Tibial nerve (tissue), 4 donors: ENCODE measurements at regions not wholly inside any gene's neighbourhood (a gene's known extent, or its start where the extent isn't known, plus 50 kb on each side); places are given as distances from the start of the nearest gene placed in this dataset.

Experiments
- DNase-seq, 2 donors: peaks; one replicate each; pipeline ENCODE4 v3.0.0-alpha.2; 2019; ENCODE audit warnings: low spot score in 2 of 2
- H3K27ac ChIP-seq, 4 donors: fragments of 200-600 bp; sonication (generic) in 3 of 4; one replicate each; pipeline ENCODE4 v1.5.1; 2017 to 2019; ENCODE audit warnings: mild to moderate bottlenecking in 1 of 4
- H3K27me3 ChIP-seq, 2 donors: fragments of 200-600 bp; sonication (generic) in 1 of 2; one replicate each; pipeline versions ENCODE4 v1.5.1 to v1.6.0; 2017 to 2019
- H3K36me3 ChIP-seq, 3 donors: fragments of 200-600 bp; sonication (generic); one replicate each; pipeline ENCODE4 v1.5.1; 2018 to 2019
- H3K4me1 ChIP-seq, 4 donors: fragments of 200-600 bp; sonication (generic) in 3 of 4; one replicate each; pipeline ENCODE4 v1.5.1; 2017 to 2019
- H3K4me3 ChIP-seq, 4 donors: fragments of 200-600 bp; sonication (generic) in 3 of 4; one replicate each; pipeline ENCODE4 v1.5.1; 2017 to 2019; ENCODE audit warnings: mild to moderate bottlenecking in 1 of 4, moderate library complexity in 1 of 4
- H3K9me3 ChIP-seq, 4 donors: fragments of 200-600 bp; sonication (generic) in 3 of 4; one replicate each; pipeline ENCODE4 v1.5.1; 2017 to 2019
- EP300 ChIP-seq, 2 donors: sonication (generic); formaldehyde crosslinking; IDR thresholded peaks; one replicate each; pipeline ENCODE4 v1.6.1; 2017; ENCODE audit warnings: antibody characterized with exemption in 2 of 2, mild to moderate bottlenecking in 1 of 2
- POLR2A ChIP-seq, 2 donors: fragments of 450-650 bp; IDR thresholded peaks; one replicate each; pipeline ENCODE4 v1.6.1; 2017; ENCODE audit warnings: antibody characterized with exemption in 2 of 2, mild to moderate bottlenecking in 2 of 2, moderate library complexity in 2 of 2
- WGBS, 2 donors: methylation state at CpG; one replicate each; pipeline ENCODE4 v1.1.5; 2018; 5-methylcytosine and 5-hydroxymethylcytosine counted together
- TF ChIP-seq, protein P1 (sequence below), 5 experiments: fragments of 200-600 bp in 3 of 5; fragments of 450-650 bp in 2 of 5; sonication (generic) in 3 of 5; IDR thresholded peaks; one replicate each; pipeline ENCODE4 v1.5.1; 2016 to 2019; ENCODE audit warnings: antibody characterized with exemption in 5 of 5, mild to moderate bottlenecking in 3 of 5, moderate library complexity in 2 of 5

DNA sequence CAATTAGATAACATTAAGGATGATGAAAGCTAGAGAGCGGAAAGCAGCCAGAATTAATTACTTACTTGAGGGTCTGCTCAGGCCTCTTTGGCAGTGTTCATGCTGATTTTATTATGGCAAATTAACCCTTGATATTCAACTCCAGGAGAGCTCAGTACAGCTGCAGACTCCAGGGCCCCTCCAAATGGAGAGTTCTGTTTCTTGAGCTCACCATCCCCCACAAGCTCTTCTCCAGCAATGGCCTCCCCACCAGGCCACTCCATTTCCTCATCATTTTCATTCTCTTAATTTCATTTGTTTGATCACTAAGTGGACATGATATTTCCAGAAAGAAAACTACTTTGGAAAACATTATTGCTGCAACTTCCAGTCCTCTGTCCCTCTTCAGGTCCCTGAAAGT, 513.3 kb upstream of the NOX3 start:
- TF ChIP-seq POLR2A (IDR thresholded peaks at IDR 0.05) = no peak
- TF ChIP-seq EP300 (IDR thresholded peaks at IDR 0.05) = no peak
- TF ChIP-seq, protein P1, sequence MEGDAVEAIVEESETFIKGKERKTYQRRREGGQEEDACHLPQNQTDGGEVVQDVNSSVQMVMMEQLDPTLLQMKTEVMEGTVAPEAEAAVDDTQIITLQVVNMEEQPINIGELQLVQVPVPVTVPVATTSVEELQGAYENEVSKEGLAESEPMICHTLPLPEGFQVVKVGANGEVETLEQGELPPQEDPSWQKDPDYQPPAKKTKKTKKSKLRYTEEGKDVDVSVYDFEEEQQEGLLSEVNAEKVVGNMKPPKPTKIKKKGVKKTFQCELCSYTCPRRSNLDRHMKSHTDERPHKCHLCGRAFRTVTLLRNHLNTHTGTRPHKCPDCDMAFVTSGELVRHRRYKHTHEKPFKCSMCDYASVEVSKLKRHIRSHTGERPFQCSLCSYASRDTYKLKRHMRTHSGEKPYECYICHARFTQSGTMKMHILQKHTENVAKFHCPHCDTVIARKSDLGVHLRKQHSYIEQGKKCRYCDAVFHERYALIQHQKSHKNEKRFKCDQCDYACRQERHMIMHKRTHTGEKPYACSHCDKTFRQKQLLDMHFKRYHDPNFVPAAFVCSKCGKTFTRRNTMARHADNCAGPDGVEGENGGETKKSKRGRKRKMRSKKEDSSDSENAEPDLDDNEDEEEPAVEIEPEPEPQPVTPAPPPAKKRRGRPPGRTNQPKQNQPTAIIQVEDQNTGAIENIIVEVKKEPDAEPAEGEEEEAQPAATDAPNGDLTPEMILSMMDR (IDR thresholded peaks at IDR 0.05) = no peak
- H3K27me3 ChIP-seq = no peaks in the 10 kb centered on the region
- no peak for DNase-seq
- H3K9me3 ChIP-seq = no peaks in the 10 kb centered on the region
- H3K4me3 ChIP-seq = no peak overlapping the region
- H3K4me1 ChIP-seq = no peaks in the 10 kb centered on the region
- H3K36me3 ChIP-seq = no peaks in the 10 kb centered on the region
- no peak overlapping the region for H3K27ac ChIP-seq
- WGBS, 2 donors = 83 to 94% methylated on average over 1 of the region's 1 CpG

DNA sequence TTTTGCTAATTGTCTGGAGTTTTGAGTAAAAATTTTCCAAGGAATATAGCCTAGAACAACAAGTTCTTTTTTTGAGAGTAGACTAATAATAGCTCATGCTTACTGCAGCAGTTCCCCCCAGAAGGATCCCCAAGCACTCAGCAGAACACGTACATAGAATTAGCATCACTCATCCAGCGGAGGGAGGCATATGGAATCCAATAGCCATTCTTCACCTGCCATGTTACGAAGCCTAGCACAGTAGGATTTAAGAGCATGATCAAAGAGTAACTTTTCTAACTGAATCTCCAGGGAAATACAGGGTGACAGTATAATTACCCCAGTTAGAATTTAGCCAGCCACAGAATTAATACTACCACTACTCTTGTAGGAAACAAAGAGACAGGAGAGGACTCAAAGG, 511.7 kb upstream of the NOX3 start:
- no peaks in the 10 kb centered on the region for H3K4me1 ChIP-seq
- DNase-seq = no peak
- H3K4me3 ChIP-seq = no peak overlapping the region
- 64 to 73% methylated on average over 3 of the region's 3 CpGs for WGBS, 2 donors
- H3K9me3 ChIP-seq = no peaks in the 10 kb centered on the region
- H3K36me3 ChIP-seq = no peaks in the 10 kb centered on the region
- no peaks in the 10 kb centered on the region for H3K27me3 ChIP-seq
- TF ChIP-seq, protein P1 (IDR thresholded peaks at IDR 0.05) = no peak
- TF ChIP-seq POLR2A (IDR thresholded peaks at IDR 0.05) (no peak), EP300 (IDR thresholded peaks at IDR 0.05) (no peak)
- no peak overlapping the region for H3K27ac ChIP-seq

DNA sequence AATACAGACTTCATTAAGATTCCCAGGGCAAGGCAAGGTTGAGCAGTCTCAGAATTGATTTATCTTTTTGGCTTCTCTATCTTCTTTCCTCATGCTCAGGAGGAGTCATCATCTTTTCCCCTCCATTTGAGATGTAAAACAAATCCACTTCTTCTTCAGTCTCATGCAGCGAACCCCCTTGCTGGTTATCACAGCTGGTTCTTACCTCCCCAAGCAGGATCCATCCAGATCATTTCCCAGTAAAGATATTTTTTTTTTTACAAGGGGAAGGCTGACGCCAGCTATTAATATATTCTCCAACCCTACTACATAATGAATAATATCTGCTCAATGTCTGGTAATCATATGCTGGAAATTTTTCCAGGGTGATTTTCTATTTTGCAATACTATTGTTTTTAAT, 508.9 kb upstream of the NOX3 start:
- H3K27ac ChIP-seq = no peak overlapping the region
- H3K9me3 ChIP-seq = no peaks in the 10 kb centered on the region
- DNase-seq = no peak
- TF ChIP-seq EP300 (IDR thresholded peaks at IDR 0.05) = no peak
- TF ChIP-seq POLR2A (IDR thresholded peaks at IDR 0.05) = no peak
- TF ChIP-seq, protein P1 (IDR thresholded peaks at IDR 0.05) = no peak
- no peaks in the 10 kb centered on the region for H3K36me3 ChIP-seq
- H3K4me1 ChIP-seq = no peaks in the 10 kb centered on the region
- H3K4me3 ChIP-seq = no peak overlapping the region
- 65 to 68% methylated on average over 2 of the region's 2 CpGs for WGBS, 2 donors
- H3K27me3 ChIP-seq = no peaks in the 10 kb centered on the region

DNA sequence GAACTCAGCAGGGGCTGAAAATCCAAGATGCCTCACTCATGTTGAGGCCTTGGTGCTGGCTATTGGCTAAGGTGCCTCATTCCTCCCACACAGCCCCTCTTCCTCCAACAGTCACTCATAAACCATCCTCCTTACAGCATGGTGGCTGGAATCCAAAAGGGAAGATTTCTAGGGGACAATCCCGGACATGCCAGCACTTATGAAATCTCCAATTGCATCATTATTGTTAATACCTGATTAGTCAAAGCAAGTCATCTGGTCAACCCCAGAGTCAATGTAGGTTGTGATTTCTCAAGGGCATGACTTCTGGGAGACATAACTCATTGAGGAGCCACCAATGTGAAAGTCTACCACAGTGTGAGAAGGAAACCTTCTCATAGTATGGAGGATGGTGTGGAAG, 506.6 kb upstream of the NOX3 start:
- TF ChIP-seq, protein P1 (IDR thresholded peaks at IDR 0.05) = no peak
- TF ChIP-seq POLR2A (IDR thresholded peaks at IDR 0.05) (no peak), EP300 (IDR thresholded peaks at IDR 0.05) (no peak)
- WGBS, 2 donors = 94% methylated on average over 1 of the region's 1 CpG
- no peaks in the 10 kb centered on the region for H3K36me3 ChIP-seq

DNA sequence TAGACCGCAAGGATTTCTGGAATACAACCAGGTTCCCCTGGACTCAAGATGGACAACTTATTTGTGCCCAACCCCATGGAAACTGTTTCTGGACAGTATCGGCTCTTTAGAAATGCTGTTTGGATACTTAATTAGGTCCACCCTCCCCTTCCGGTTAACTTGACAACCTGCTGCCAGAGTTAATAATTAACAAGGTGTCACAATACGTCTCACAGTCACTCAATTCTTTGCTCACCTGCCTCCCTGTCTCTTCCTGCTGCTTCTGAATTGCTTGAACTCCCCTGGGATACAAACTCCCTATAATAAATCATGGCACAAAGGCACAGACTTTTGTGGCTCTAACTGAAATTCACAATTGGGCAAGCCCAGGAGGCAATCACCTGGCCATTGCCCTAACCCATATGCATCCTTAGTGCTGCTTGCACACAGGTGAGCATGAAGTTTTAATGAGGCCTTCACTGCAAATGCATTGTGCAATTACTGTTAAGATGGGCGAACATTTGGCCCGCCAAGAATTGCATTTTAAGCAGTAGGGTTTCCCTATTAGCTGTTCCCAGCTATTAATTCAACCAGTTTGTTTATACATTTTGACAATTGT, 504.4 kb upstream of the NOX3 start:
- Histone ChIP-seq H3K4me1 (no peaks in the 10 kb centered on the region), H3K9me3 (no peaks in the 10 kb centered on the region), H3K36me3 (no peaks in the 10 kb centered on the region), H3K27ac (no peak overlapping the region), H3K27me3 (no peaks in the 10 kb centered on the region), H3K4me3 (no peak overlapping the region)
- DNase-seq = no peak
- TF ChIP-seq, protein P1 (IDR thresholded peaks at IDR 0.05) = no peak
- no peak for TF ChIP-seq EP300 (IDR thresholded peaks at IDR 0.05)
- no peak for TF ChIP-seq POLR2A (IDR thresholded peaks at IDR 0.05)
- 82 to 85% methylated on average over 6 of the region's 6 CpGs for WGBS, 2 donors

More for the DNA sequence above, 506.6 kb upstream of the NOX3 start:
- no peak for DNase-seq
- Histone ChIP-seq H3K27me3 (no peaks in the 10 kb centered on the region), H3K27ac (no peak overlapping the region), H3K4me1 (no peaks in the 10 kb centered on the region), H3K4me3 (no peak overlapping the region), H3K9me3 (no peaks in the 10 kb centered on the region)
